Activated T-helper 2 cell treated with anti-CD3 and anti-CD28 coated beads, Interferon-gamma antibody, Interleukin-2, Interleukin-4, amounts not matched to agents 10 μg/mL and 5 μg/mL and 100 μg/mL, durations not matched to agents 14 hours and 24 hours and 36 hours (primary cell): ENCODE measurements at regions not wholly inside any gene's neighbourhood (a gene's known extent, or its start where the extent isn't known, plus 50 kb on each side); places are given as distances from the start of the nearest gene placed in this dataset.

Experiments used
- DNase-seq: peaks from one replicate; pipeline ENCODE4 v3.0.0; 2021; ENCODE audit warnings: low spot score
- H3K27ac Mint-ChIP-seq: one replicate; pipeline ENCODE4 v1.8.0; 2021; ENCODE audit warnings: mixed read lengths
- H3K27me3 Mint-ChIP-seq: one replicate; pipeline ENCODE4 v1.8.0; 2021; ENCODE audit warnings: low read depth, mixed read lengths
- H3K36me3 Mint-ChIP-seq: one replicate; pipeline ENCODE4 v1.8.0; 2021; ENCODE audit warnings: low read depth, mixed read lengths
- H3K4me1 Mint-ChIP-seq: one replicate; pipeline ENCODE4 v1.8.0; 2021; ENCODE audit warnings: low read depth, mixed read lengths
- H3K4me3 Mint-ChIP-seq: one replicate; pipeline ENCODE4 v1.8.0; 2021; ENCODE audit warnings: low read depth, mild to moderate bottlenecking, moderate library complexity, mixed read lengths
- H3K9me3 Mint-ChIP-seq: one replicate; pipeline ENCODE4 v1.8.0; 2021; ENCODE audit warnings: mixed read lengths
- intact Hi-C: fragments of 100-400 bp; cut with micrococcal nuclease; formaldehyde crosslinking; loops from one replicate; pipeline ENCODE4 v1.15.1; 2023

DNA sequence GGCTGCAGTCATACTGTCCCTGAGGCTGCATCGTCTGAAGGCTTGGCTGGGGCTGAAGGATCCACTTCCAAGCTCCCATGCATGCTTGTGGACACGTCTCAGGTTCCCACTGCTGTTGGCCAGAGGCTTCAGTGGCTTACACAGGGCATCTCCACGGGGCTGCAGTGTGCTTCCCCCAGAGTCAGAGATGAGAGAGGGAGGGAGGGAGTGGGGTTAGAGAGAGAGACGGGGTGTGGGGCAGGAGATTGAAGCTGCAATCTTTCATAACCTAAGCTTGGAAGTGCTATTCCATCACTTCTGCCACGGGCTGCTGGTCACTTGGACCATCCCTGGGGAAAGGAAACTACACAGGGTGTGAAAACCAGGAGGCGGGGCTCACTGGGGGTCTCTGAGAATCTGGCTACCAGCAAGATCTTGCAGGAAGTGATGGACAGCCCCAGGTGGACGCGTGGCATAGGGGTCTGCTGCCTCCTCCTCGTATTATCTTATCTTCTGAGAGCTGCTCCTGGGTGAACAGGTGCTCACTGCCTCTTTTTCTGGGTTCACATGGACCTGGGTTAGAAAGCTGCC is 63.0 kb upstream of the MYEOV start:
- DNase-seq: no peak
- no peak overlapping the region for H3K4me3 Mint-ChIP-seq
- H3K36me3 Mint-ChIP-seq: no peaks in the 10 kb centered on the region
- H3K27ac Mint-ChIP-seq: no peak overlapping the region
- H3K27me3 Mint-ChIP-seq: peaks cover 11% of the 10 kb centered on the region
- no peaks in the 10 kb centered on the region for H3K4me1 Mint-ChIP-seq
- intact Hi-C loops: no loop called here
- peaks cover 9% of the 10 kb centered on the region for H3K9me3 Mint-ChIP-seq

DNA sequence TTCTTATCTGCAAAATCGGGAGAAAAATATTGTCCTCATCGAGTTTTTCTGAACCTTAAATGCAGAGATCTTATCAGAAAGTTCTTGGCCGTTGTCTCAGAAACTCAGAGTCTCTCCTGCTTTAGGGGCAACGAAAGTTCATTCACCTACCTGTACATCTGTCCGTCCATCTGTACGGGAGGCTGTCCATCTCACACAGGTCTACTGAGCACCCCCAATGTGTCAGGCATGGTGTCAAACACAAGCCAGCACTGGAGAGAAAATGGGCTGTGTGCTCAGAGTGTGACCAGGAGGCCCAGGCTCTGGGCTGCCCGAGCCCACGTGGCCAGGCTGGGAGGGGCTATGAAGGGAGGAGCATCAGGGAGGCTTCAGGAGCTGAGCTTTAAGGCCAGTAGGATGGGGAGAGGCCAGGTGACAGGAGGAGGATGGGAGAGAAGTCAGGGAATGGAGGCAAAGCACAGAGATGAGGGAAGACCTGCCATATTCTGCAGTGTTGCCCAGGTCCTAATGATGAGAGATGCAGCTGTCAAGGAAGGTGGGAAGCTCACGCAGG is 62.4 kb upstream of the MYEOV start:
- Mint-ChIP-seq H3K27ac (no peak overlapping the region), H3K4me3 (no peak overlapping the region), H3K4me1 (no peaks in the 10 kb centered on the region), H3K9me3 (peaks cover 3% of the 10 kb centered on the region), H3K27me3 (peaks cover 7% of the 10 kb centered on the region), H3K36me3 (no peaks in the 10 kb centered on the region)
- DNase-seq: no peak
- intact Hi-C loops: no loop called here

DNA sequence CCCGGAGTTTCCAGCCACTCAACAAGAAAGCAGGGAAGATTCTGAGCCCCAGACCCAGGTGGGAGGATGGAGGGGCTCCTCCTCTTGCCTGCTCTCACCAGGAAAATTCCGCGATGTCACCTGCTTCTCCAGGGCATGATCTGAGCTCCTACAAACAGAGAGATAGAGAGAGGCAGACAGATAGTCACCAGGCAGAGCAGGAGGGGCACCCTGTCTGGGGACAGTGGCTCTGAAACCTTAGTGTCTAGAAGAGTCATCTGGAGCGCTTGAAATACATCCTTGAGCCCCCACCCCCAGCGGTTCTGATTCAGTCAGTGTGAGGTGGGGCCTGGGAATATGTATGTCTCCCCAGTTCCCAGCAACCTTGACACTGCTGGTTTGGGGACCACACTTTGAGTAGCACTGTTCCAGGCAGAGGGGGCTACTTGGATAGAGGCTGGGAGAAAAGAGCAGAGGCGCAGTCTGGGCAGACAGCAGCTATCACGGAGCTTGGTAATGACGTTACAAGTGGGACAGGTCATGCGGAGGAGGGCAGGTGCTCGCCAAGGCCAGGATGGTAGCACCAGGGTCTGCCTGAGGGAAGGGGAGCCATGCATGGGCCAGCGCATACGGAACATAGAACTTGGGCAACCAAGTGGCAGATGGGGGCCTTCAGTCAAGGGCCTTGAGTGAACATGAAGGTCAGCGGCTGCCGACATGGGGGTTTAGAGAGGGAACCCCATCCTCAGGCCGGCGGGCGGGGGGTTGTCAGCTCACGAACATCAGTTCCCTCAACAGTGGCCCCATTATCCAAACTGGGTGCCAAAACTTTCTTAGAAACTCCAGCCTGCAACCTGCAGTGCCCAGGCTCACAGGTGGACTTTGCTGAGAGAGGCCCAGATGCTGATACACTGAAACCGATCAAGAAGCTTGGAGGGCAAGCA is 60.9 kb upstream of the MYEOV start:
- intact Hi-C loops: no loop called here
- no peak for DNase-seq
- Mint-ChIP-seq H3K36me3 (no peaks in the 10 kb centered on the region), H3K9me3 (no peaks in the 10 kb centered on the region), H3K27me3 (peaks cover 2% of the 10 kb centered on the region), H3K4me3 (no peak overlapping the region), H3K27ac (no peak overlapping the region), H3K4me1 (peaks cover 1% of the 10 kb centered on the region)

DNA sequence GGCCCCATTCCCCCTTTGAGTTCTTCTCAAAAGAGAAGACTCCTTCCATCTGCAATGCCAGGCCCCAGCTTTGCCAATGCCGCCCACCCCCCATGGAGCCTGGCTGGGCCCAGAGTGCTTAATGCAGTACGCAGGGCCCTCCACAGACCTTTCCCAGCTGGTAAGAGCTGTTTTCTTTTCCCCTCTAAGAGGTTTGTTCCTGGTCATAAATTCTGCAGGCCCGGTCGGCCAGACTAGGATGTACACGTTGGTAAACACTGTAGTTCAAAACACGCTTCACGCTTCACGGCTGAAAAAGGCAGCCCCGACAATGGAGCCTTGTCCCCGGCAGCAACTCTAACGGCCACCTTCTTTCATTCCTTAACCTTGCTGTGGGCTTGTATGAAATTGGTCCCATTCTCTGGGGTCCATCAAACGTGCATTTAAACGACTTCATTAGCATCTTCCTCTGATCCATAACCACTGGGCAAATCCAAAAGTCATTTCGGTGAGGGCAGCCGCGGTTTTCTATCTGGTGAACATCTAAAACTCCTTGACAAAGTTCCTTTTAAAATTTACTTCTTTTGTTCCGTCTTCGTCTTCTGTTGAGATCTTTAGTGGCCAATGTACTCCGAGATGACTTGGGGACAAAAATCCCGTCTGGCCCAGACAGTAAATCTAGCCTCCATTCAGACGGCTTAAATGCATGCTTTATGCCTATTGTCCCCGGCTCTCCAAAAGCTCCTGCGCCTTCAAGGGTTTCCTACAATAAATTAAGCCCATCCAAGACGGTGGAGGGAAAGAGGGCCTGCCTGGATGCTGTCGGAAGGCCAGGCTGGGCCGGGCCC is 60.0 kb upstream of the MYEOV start:
- H3K4me1 Mint-ChIP-seq: peaks cover 10% of the 10 kb centered on the region
- no peak overlapping the region for H3K27ac Mint-ChIP-seq
- intact Hi-C loops: no loop called here
- H3K9me3 Mint-ChIP-seq: peaks cover 8% of the 10 kb centered on the region
- H3K4me3 Mint-ChIP-seq: no peak overlapping the region
- DNase-seq: no peak
- H3K27me3 Mint-ChIP-seq: peaks cover 2% of the 10 kb centered on the region
- no peaks in the 10 kb centered on the region for H3K36me3 Mint-ChIP-seq

DNA sequence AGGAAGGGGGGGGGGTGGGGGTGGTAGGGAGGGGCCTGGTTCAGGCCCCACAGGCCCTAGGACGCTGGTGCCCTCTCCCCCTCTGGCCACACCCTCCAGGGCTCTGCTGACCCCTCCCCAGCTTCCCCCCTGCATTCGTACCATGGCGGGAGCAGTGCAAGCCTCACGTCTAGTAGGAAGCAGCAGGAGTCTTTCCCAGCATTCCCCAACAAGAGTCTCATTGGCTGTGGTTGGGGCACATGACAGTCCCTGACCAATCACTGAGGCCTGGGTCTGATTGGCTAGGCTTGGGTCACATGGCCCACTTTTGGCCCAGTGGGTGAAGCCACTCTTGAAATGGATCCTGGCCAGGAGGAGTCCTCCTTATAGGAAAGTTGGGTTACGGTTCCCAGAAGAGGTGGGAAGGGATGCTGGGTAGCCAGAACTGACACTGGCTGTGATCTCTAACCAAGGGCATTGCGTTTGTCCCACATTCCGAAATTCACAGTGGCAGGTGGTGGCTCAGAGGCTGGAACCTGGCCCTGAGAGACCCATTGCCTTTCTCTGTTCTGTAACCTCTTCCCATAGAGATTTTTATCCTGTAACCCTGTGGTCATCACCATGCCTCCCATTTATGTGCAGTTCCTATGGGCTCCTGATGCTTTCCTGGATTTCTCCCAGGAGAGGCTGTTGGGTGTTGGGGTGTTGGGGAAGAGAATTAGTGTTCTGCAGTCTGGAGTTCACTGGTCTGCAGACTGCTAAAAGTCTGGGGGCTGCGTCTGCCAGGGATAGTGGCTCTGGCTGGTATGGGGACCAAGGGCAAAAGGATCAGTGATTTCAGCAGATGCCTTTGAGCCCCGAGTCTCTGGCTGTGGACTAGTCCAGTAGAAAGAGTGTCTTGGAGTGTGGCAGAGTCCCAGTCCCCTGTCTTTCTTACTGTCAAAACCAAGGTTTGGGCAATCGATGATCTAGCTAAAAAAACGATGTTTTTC is 58.9 kb upstream of the MYEOV start:
- peaks cover 17% of the 10 kb centered on the region for H3K4me1 Mint-ChIP-seq
- no peaks in the 10 kb centered on the region for H3K36me3 Mint-ChIP-seq
- H3K9me3 Mint-ChIP-seq: peaks cover 9% of the 10 kb centered on the region
- intact Hi-C loops: no loop called here
- no peak overlapping the region for H3K27ac Mint-ChIP-seq
- no peak overlapping the region for H3K4me3 Mint-ChIP-seq
- peaks cover 2% of the 10 kb centered on the region for H3K27me3 Mint-ChIP-seq
- DNase-seq: no peak

DNA sequence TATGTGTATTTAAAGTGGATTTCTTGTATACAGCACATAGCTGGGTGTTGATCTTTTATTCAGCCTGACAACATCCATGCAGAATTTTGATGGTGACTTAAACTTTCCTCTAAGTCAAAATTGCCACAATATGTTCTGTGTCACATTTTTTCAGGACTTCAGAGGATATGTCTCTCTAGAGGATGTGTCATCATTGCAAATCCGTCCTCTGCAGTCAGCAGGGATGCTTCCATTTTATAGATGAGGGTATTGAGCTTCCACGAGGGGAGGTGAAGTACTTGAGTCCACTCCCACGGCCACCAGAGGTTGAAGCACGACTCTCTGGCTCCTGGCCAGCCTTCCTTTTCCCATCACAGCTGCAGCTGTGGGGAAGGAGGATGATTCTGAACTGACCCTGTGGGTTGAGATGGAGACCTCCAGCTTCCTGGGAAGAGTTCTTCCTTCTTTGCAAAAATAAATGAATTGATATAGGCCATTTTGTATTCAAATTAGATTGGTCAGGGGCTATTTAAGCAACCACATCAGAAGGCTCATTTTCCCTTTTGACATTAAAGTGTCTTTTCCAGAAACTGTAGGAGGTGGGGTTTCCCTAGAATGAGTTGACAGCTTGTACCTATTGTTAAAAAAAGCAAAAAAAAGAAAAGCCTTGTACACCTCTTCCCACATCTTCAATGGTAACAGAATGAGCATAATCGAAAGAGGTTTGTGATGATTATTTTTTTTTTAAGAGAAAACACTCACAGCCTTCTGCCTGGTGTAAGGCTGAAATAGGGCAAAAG is 55.2 kb upstream of the MYEOV start:
- H3K9me3 Mint-ChIP-seq: peaks cover 9% of the 10 kb centered on the region
- peaks cover 2% of the 10 kb centered on the region for H3K27me3 Mint-ChIP-seq
- peak overlapping the region; percentile 85 for H3K27ac Mint-ChIP-seq
- peak overlapping the region; percentile 2 for H3K4me3 Mint-ChIP-seq
- no peak for DNase-seq
- intact Hi-C loops: loop anchor here (1.0 to 2.0 kb wide), 2 partner anchors 59 to 72 kb away; no protein-coding TSS in a partner anchor
- no peaks in the 10 kb centered on the region for H3K36me3 Mint-ChIP-seq
- peaks cover 22% of the 10 kb centered on the region for H3K4me1 Mint-ChIP-seq

DNA sequence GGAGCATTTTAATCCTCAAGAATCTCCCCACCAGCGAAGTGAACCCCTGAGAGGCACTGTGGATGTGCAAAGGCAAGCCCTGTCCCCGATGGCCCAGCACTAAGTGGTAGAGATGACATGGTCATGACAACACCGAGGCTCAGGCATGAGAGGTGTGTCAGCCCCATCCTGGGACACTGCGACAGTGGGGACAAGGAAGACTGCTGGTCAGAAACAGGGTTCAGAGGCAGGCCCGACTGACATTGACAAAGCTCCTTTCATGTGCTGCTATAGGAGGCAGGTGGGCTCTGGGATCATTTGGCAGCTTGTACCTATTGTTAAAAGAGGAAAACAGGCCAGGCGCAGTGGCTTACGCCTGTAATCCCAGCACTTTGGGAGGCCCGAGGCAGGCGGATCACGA is 54.3 kb upstream of the MYEOV start:
- Mint-ChIP-seq H3K4me3 (no peak overlapping the region), H3K4me1 (peaks cover 22% of the 10 kb centered on the region), H3K27ac (peak overlapping the region; percentile 28), H3K9me3 (peaks cover 9% of the 10 kb centered on the region), H3K36me3 (no peaks in the 10 kb centered on the region), H3K27me3 (peaks cover 2% of the 10 kb centered on the region)
- intact Hi-C loops: loop anchor here (2.0 kb wide), 1 partner anchor 73 kb away; no protein-coding TSS in a partner anchor
- no peak for DNase-seq

DNA sequence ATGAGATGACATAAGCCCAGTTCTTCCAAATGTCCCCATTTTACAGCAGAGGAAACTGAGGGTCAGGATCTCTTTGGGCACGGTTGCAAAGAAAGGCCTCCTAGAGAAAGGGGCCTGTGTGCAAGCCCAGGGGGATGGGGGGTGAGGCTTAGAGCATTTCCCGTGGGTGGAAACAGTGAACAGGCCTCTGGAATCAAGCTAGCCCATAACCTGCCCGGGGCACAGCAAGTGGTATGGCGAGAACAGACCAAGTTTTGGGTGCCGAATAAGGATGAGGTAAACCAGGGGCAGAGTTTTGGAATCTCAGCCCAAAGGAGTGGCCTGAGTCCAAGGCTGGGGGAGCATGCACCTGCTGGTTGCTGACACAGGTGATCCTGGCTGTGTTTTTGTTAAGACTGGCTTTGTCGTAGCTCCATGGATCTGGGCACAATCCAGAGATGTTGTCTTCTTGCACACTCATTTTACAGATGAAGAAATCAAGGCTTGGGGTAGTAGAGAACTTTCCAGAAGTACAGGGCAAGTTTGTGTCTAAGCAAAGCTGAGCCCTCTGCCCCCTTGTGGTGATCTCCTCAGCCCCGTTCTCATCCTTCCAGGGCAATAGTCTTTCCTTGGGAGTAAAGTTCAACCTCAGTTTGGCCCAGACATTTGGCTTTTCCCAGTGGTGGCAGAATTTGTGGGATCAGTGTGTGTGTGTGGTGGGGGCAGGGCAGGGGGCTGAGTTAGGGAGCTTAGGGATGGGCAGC is 53.5 kb upstream of the MYEOV start:
- peaks cover 2% of the 10 kb centered on the region for H3K27me3 Mint-ChIP-seq
- no peak for DNase-seq
- H3K36me3 Mint-ChIP-seq: no peaks in the 10 kb centered on the region
- intact Hi-C loops: no loop called here
- no peak overlapping the region for H3K4me3 Mint-ChIP-seq
- peaks cover 22% of the 10 kb centered on the region for H3K4me1 Mint-ChIP-seq
- H3K9me3 Mint-ChIP-seq: peaks cover 9% of the 10 kb centered on the region
- H3K27ac Mint-ChIP-seq: no peak overlapping the region

DNA sequence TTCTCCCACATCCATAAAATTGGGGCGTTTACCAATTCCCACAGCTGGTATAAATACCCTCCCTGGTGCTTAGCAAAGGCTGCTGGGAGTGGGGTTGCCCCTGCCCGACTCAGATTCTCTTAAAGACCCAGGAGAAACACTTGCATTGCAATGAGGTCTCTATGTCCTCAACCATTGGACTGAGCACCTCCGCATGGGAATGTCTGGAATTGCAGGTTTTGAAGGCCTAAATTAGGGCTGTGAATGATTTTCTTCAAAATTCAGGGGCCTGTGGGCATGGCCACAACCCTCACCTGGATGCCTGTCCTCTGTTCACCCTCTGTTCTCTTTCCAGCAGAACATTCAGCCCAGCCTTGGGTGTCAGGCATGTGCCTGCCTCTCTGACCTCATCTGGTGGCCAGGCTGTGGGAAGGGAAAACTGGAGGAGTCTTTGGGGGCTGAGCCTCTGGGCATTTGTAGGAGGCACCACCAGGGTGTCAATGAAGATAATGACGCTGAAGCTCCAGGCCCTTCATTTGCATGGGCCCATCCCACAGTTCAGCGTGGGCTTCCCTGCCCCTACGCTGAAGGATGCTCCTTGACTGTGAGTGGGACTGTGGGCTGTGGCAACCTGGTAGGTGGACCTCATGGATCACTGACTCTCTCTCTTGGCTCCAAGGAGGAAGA is 52.7 kb upstream of the MYEOV start:
- Mint-ChIP-seq H3K27ac (no peak overlapping the region), H3K27me3 (peaks cover 2% of the 10 kb centered on the region), H3K36me3 (no peaks in the 10 kb centered on the region), H3K9me3 (peaks cover 9% of the 10 kb centered on the region), H3K4me1 (peaks cover 22% of the 10 kb centered on the region), H3K4me3 (no peak overlapping the region)
- no peak for DNase-seq
- intact Hi-C loops: no loop called here

DNA sequence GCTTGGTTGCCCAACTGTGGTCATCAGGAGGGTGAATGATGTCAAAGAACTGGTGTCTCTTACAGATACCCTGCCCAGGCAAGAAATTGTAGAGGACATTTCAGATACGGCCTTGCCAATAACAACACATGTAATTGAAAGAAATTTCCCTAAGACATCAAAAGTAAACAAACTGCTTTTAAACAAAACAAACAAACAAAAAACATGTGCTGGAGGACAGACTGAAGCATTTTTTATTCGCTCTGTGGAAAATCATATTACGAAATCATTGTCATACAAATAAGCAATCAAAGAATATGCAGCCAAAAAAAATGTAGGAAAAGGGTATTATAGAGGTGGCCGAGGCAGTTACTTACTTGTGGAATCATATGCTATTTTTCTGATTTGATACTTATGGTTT is 52.1 kb upstream of the MYEOV start:
- no peak overlapping the region for H3K4me3 Mint-ChIP-seq

More for the DNA sequence above, 52.1 kb upstream of the MYEOV start:
- no peak for DNase-seq
- Mint-ChIP-seq H3K4me1 (peaks cover 22% of the 10 kb centered on the region), H3K27ac (no peak overlapping the region), H3K36me3 (no peaks in the 10 kb centered on the region), H3K9me3 (peaks cover 9% of the 10 kb centered on the region), H3K27me3 (no peaks in the 10 kb centered on the region)
- intact Hi-C loops: no loop called here
